RWPE1 (cell line): ENCODE measurements at regions not wholly inside any gene's neighbourhood (a gene's known extent, or its start where the extent isn't known, plus 50 kb on each side); places are given as distances from the start of the nearest gene placed in this dataset.

Experiments
- CTCF ChIA-PET: fragments of 350-600 bp; sonication (Branson Sonifier 250); formaldehyde crosslinking; extraction: SDS; loops from one replicate; lab custom pipeline; 2021; lab: Yijun Ruan, JAX
- POLR2A ChIA-PET: fragments of 400-600 bp; formaldehyde crosslinking; extraction: SDS; loops from one replicate; lab custom pipeline; 2020; ENCODE audit warnings: antibody characterized with exemption; ENCODE audit not compliant: low non-redundant PET; lab: Yijun Ruan, JAX
- DNase-seq: peaks from one replicate; pipeline ENCODE4 v3.0.0; 2012; ENCODE audit warnings: low spot score
- H3K27ac ChIP-seq: fragments of 450-650 bp; 2 replicates; pipeline ENCODE4 v1.5.1; 2017
- TF ChIP-seq, protein P1 (sequence below): fragments of 450-650 bp; conservative IDR thresholded peaks from 2 replicates; pipeline ENCODE4 v1.5.1; 2017; ENCODE audit warnings: low read depth, mild to moderate bottlenecking

DNA sequence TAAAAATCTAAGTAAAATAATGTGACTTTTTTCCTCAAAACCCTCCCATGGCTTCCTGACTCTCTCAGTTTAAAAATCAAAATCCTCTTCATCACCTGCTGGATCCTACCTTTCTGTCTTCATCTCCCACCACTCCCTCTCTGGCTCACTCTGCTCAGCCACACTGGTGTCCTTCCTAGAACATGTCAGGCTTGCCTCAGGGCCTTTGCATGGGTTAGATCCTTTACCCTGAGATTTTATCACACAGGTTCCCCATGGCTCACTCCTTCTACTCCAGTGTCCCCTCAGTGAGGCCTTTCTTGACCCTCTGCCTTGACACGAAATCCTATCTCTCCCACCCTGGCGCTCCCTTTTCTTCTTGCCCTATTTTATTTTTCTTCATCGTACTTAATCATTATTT is 141.8 kb downstream of the RPL22L1 start:
- H3K27ac ChIP-seq = no peak overlapping the region
- no peak for DNase-seq
- POLR2A ChIA-PET = no interaction called here
- TF ChIP-seq, protein P1, sequence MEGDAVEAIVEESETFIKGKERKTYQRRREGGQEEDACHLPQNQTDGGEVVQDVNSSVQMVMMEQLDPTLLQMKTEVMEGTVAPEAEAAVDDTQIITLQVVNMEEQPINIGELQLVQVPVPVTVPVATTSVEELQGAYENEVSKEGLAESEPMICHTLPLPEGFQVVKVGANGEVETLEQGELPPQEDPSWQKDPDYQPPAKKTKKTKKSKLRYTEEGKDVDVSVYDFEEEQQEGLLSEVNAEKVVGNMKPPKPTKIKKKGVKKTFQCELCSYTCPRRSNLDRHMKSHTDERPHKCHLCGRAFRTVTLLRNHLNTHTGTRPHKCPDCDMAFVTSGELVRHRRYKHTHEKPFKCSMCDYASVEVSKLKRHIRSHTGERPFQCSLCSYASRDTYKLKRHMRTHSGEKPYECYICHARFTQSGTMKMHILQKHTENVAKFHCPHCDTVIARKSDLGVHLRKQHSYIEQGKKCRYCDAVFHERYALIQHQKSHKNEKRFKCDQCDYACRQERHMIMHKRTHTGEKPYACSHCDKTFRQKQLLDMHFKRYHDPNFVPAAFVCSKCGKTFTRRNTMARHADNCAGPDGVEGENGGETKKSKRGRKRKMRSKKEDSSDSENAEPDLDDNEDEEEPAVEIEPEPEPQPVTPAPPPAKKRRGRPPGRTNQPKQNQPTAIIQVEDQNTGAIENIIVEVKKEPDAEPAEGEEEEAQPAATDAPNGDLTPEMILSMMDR = no peak
- CTCF ChIA-PET = interaction anchor here (0.9 kb wide), 1 partner anchor 315 kb away, joined by 4 read pairs; no protein-coding TSS in a partner anchor

- no peak overlapping the region for H3K27ac ChIP-seq
- TF ChIP-seq, protein P1 = no peak
- ChIA-PET POLR2A (no interaction called here), CTCF (interaction anchor here (0.9 kb wide), 1 partner anchor 314 kb away, joined by 4 read pairs; no protein-coding TSS in a partner anchor)
- DNase-seq = no peak
Measured at GRCh38 chr3:170727754-170728153, 141.9 kb upstream of the SLC7A14 start.

DNA sequence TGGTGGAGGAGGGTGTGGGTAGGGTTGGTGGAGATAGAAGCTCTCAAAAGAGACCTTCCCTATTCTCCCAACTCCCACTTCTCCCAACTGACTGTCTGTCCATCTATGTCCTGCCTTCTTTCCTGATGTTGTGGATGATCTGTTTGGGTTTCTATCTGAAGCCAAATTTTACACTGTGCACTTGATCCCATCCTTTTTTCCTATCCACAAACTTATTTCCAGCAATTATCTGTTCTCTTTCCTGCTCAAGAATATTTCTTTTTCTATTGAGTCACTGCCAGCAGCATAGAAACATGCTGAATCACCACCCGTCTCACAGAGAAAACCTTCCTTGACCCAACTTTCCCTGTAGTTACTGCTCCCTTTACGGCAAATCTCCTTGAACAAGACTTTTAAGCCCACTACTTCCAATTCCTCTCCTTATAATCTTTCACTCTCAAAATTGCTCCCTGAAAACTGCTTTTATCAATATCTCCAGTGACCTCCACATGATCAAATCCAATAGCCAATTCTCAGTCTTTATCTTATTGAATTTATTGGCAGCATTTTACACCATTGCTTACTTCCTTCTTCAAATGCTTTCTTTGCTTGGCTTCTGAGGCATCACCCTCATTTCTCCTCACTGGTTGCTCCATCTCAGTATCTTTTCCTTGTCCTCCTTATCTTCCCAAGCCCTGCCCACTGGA is 141.2 kb upstream of the SLC7A14 start:
- no peak overlapping the region for H3K27ac ChIP-seq

GRCh38 chr3:170725285-170725731 is 139.4 kb upstream of the SLC7A14 start:
- POLR2A ChIA-PET = no interaction called here
- TF ChIP-seq, protein P1 = no peak
- H3K27ac ChIP-seq = no peak overlapping the region
- CTCF ChIA-PET = interaction anchor here (0.6 kb wide), 1 partner anchor 307 kb away, joined by 5 read pairs; the partner anchor contains the start of gene CLDN11
- DNase-seq = no peak

More for the DNA sequence above, 141.2 kb upstream of the SLC7A14 start:
- CTCF ChIA-PET = interaction anchor here (0.9 to 1.4 kb wide), 2 partner anchors 85 to 313 kb away, joined by 4 to 6 read pairs; no protein-coding TSS in a partner anchor
- TF ChIP-seq, protein P1 = no peak
- peak; percentile 83 for DNase-seq
- POLR2A ChIA-PET = no interaction called here

DNA sequence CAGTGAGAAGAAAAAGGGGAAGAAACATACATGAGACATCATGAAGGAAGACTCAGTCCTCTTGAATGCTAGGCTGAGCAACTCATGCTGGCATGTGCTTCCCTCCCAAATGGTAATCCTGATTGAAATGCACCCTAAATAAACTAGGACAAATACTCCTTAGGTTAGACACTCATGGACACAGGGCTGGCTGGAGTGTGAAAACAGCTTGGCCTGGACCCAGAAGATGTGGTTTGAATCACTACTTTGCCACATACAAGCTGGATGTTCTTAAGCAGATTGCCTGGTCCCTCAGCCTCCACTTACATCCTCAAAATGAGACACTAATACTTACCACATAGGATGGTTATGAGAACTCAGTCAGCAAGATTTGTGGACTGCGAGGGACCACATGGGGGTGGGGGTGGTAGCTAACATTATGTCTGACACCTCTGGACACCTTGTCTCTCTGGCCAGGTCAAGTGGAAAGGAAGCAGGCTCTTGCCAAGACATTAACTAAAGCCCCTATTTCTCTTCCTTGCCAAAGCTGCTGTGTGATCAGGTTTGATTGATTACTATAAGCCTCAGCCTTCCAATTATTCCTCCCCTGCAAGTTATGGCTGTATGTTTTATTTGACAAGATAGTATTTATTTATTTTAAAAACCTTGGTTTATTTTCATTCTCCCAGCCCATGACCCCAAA is 138.9 kb upstream of the SLC7A14 start:
- no peak for DNase-seq
- POLR2A ChIA-PET = no interaction called here
- H3K27ac ChIP-seq = no peak overlapping the region
- CTCF ChIA-PET = interaction anchor here (0.6 to 0.7 kb wide), 3 partner anchors 198 to 341 kb away, joined by 3 to 5 read pairs (median 3); partner anchors contain the start of gene CLDN11
- TF ChIP-seq, protein P1 = no peak

DNA sequence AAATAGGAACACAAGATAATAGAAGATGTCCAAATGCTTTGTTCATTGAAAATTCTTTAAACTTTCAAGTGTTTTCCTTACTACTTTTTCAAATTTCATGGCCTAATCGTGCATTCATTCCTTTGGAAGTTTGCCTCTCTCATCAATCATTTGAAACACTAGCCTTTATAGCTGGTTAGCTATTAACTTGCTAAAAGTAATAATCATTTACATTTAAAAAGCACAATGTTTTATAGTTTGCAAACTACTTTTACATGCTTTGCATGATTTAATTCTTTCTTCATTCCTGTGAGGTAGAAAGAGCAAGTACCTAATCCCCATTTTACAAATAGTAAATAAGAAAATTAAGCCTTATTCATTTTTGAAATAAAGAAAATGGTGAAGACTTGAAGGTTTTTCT is 137.4 kb upstream of the SLC7A14 start:
- POLR2A ChIA-PET = no interaction called here
- CTCF ChIA-PET = interaction anchor here (1.2 kb wide), 1 partner anchor 88 kb away, joined by 3 read pairs; no protein-coding TSS in a partner anchor
- no peak for DNase-seq
- TF ChIP-seq, protein P1 = no peak
- no peak overlapping the region for H3K27ac ChIP-seq
